Vagina (tissue), 2 donors: ENCODE measurements at regions not wholly inside any gene's neighbourhood (a gene's known extent, or its start where the extent isn't known, plus 50 kb on each side); places are given as distances from the start of the nearest gene placed in this dataset.

ENCODE experiments used
- CTCF ChIP-seq, 3 experiments: fragments of 450-650 bp in 2 of 3; fragments of 200-600 bp in 1 of 3; sonication (generic) in 1 of 3; IDR thresholded peaks; one replicate each; pipeline ENCODE4 v1.5.1; 2017 to 2019; ENCODE audit warnings: antibody characterized with exemption in 3 of 3, mild to moderate bottlenecking in 2 of 3, moderate library complexity in 2 of 3
- POLR2A ChIP-seq, 2 donors: fragments of 450-650 bp; IDR thresholded peaks; one replicate each; pipeline ENCODE4 v1.6.1; 2017; ENCODE audit warnings: antibody characterized with exemption in 2 of 2, mild to moderate bottlenecking in 2 of 2, moderate library complexity in 2 of 2
- POLR2AphosphoS5 ChIP-seq, 2 donors: sonication (generic); formaldehyde crosslinking; IDR thresholded peaks; one replicate each; pipeline ENCODE4 v1.9.0; 2017; ENCODE audit warnings: antibody characterized with exemption in 2 of 2, mild to moderate bottlenecking in 2 of 2, low read depth in 1 of 2; ENCODE audit not compliant: insufficient read depth in 1 of 2

- TF ChIP-seq POLR2A (IDR thresholded peaks at IDR 0.05) (no peak), CTCF (IDR thresholded peaks at IDR 0.05) (no peak), POLR2AphosphoS5 (IDR thresholded peaks at IDR 0.05; ENCODE audit: insufficient read depth in 1 of 2, low read depth in 1 of 2) (no peak)
Observed at GRCh38 chr1:97999320-97999719, 78.5 kb upstream of the DPYD start.
